K562 (cell line): ENCODE measurements at regions not wholly inside any gene's neighbourhood (a gene's known extent, or its start where the extent isn't known, plus 50 kb on each side); places are given as distances from the start of the nearest gene placed in this dataset.

Source experiments
- ARID2 ChIP-seq: fragments of 450-650 bp; IDR thresholded peaks from 2 replicates; pipeline ENCODE4 v1.6.1; 2017; ENCODE audit warnings: antibody characterized with exemption, mild to moderate bottlenecking
- ATF7 ChIP-seq: fragments of 450-650 bp; IDR thresholded peaks from 2 replicates; pipeline ENCODE4 v1.7.1; 2014; ENCODE audit warnings: mild to moderate bottlenecking, moderate library complexity
- E2F4 ChIP-seq: sonication (generic); formaldehyde crosslinking; IDR thresholded peaks from 2 replicates; pipeline ENCODE4 v1.8.0; 2022; ENCODE audit warnings: mild to moderate bottlenecking, low read depth, missing genetic modification reagents
- GATAD2B ChIP-seq: fragments of 450-650 bp; IDR thresholded peaks from 2 replicates; pipeline ENCODE4 v1.6.1; 2017; ENCODE audit warnings: mild to moderate bottlenecking, borderline replicate concordance
- HCFC1 ChIP-seq: IDR thresholded peaks from 2 replicates; pipeline ENCODE4 v1.6.1; 2012; ENCODE audit warnings: low read depth, low read length, improper control_type of control experiment
- HNRNPK ChIP-seq: fragments of 200-400 bp; formaldehyde crosslinking; IDR thresholded peaks from one replicate; pipeline ENCODE4 v1.6.1; 2018; ENCODE audit warnings: mild to moderate bottlenecking, low read depth, low read length; ENCODE audit not compliant: poor library complexity, severe bottlenecking
- MAFG ChIP-seq: fragments of 450-650 bp; conservative IDR thresholded peaks from 2 replicates; pipeline ENCODE4 v1.6.1; 2016; ENCODE audit warnings: missing genetic modification characterization, missing compliant biosample characterization
- NCOA1 ChIP-seq: fragments of 450-650 bp; IDR thresholded peaks from 2 replicates; pipeline ENCODE4 v1.6.1; 2016; ENCODE audit warnings: low read depth
- PREB ChIP-seq: sonication (generic); formaldehyde crosslinking; IDR thresholded peaks from 2 replicates; pipeline ENCODE4 v1.8.1; 2023; ENCODE audit warnings: mild to moderate bottlenecking, missing genetic modification reagents
- RBM17 ChIP-seq: fragments of 200-400 bp; formaldehyde crosslinking; IDR thresholded peaks from 2 replicates; pipeline ENCODE4 v1.6.1; 2017; ENCODE audit warnings: low read depth, mild to moderate bottlenecking, low read length, borderline replicate concordance
- RFX5 ChIP-seq: IDR thresholded peaks from 2 replicates; pipeline ENCODE4 v1.6.1; 2011; ENCODE audit warnings: low read depth, mild to moderate bottlenecking, improper control_type of control experiment, low read length
- RNF219 ChIP-seq: fragments of 250-450 bp; sonication (Bioruptor Pico); IDR thresholded peaks from 2 replicates; pipeline ENCODE4 v1.5.0; 2022; ENCODE audit warnings: mild to moderate bottlenecking
- SAP30 ChIP-seq: fragments of 200-600 bp; sonication (generic); IDR thresholded peaks from 2 replicates; pipeline ENCODE4 v1.6.1; 2012; ENCODE audit warnings: borderline replicate concordance, low read depth, mild to moderate bottlenecking, moderate library complexity, low read length, control low read depth, inconsistent platforms; ENCODE audit not compliant: insufficient read depth, poor library complexity, severe bottlenecking
- SIN3B ChIP-seq: fragments of 450-650 bp; IDR thresholded peaks from 2 replicates; pipeline ENCODE4 v1.6.1; 2017; ENCODE audit warnings: low read depth, mild to moderate bottlenecking, moderate library complexity
- SMAD3 ChIP-seq: fragments of 450-650 bp; formaldehyde crosslinking; conservative IDR thresholded peaks from 2 replicates; pipeline ENCODE4 v1.4.0; 2020; ENCODE audit warnings: mild to moderate bottlenecking
- TSHZ1 ChIP-seq: fragments of 250-450 bp; sonication (Bioruptor Pico); IDR thresholded peaks from 2 replicates; pipeline ENCODE4 v1.4.0; 2020; ENCODE audit warnings: mild to moderate bottlenecking, moderate library complexity
- WHSC1 ChIP-seq: IDR thresholded peaks from one replicate; pipeline ENCODE4 v1.6.1; 2012; ENCODE audit warnings: low read length, control low read depth, inconsistent platforms
- XRCC5 ChIP-seq: fragments of 200-400 bp; formaldehyde crosslinking; IDR thresholded peaks from 2 replicates; pipeline ENCODE4 v1.6.1; 2017; ENCODE audit warnings: low read depth, mild to moderate bottlenecking, low read length
- ZBTB7A ChIP-seq: IDR thresholded peaks from 2 replicates; pipeline ENCODE4 v1.6.1; 2011; ENCODE audit warnings: low read depth, mild to moderate bottlenecking, low read length, moderate library complexity, borderline replicate concordance; ENCODE audit not compliant: control insufficient read depth
- ZNF232 ChIP-seq: sonication (generic); formaldehyde crosslinking; IDR thresholded peaks from 2 replicates; pipeline ENCODE4 v1.8.0; 2022; ENCODE audit warnings: mild to moderate bottlenecking, missing genetic modification reagents
- ZNF274 ChIP-seq: IDR thresholded peaks from 2 replicates; pipeline ENCODE4 v1.6.1; 2011; ENCODE audit warnings: low read depth, mild to moderate bottlenecking, low read length, moderate library complexity, borderline replicate concordance
- ZNF282 ChIP-seq: sonication (generic); formaldehyde crosslinking; IDR thresholded peaks from 2 replicates; pipeline ENCODE4 v1.8.1; 2023; ENCODE audit warnings: missing genetic modification reagents
- ZNF431 ChIP-seq: sonication (generic); formaldehyde crosslinking; IDR thresholded peaks from 2 replicates; pipeline ENCODE4 v1.8.0; 2022; ENCODE audit warnings: mild to moderate bottlenecking, missing genetic modification reagents

- TF ChIP-seq PREB (CRISPR knock-in tag): no peak
- TF ChIP-seq HNRNPK: no peak
- no peak; the same call in 1 of the 2 replicates for TF ChIP-seq NCOA1
- no peak for TF ChIP-seq ZNF274
- TF ChIP-seq TSHZ1 (CRISPR knock-in tag): no peak
- no peak for TF ChIP-seq ARID2
- TF ChIP-seq WHSC1: no peak
- TF ChIP-seq RFX5: no peak
- no peak for TF ChIP-seq RBM17
- peak; percentile 45; the same call in 1 of the 2 replicates for TF ChIP-seq GATAD2B
- TF ChIP-seq ZNF282: no peak
- no peak for TF ChIP-seq SMAD3 (CRISPR knock-in tag)
- TF ChIP-seq RNF219 (CRISPR knock-in tag): no peak
- no peak for TF ChIP-seq E2F4 (CRISPR knock-in tag)
- peak; percentile 37; the same call in 1 of the 2 replicates for TF ChIP-seq ATF7
- no peak for TF ChIP-seq ZNF431 (CRISPR knock-in tag)
- no peak for TF ChIP-seq MAFG (tag)
- no peak for TF ChIP-seq HCFC1
- TF ChIP-seq XRCC5: no peak
- TF ChIP-seq SAP30: no peak
- no peak for TF ChIP-seq ZNF232 (CRISPR knock-in tag)
- no peak for TF ChIP-seq ZBTB7A
- TF ChIP-seq SIN3B: no peak
Measured at GRCh38 chr6:15730442-15730841, 67.6 kb upstream of the DTNBP1 start (continued).
